Central memory CD4-positive, alpha-beta T cell (primary cell): ENCODE measurements at regions not wholly inside any gene's neighbourhood (a gene's known extent, or its start where the extent isn't known, plus 50 kb on each side); places are given as distances from the start of the nearest gene placed in this dataset.

ENCODE experiments used
- DNase-seq: peaks from one replicate; pipeline ENCODE4 v3.0.0; 2022

GRCh38 chr4:124514588-124514987, 197.9 kb downstream of the ANKRD50 start:
- no peak for DNase-seq

- DNase-seq = no peak
Observed at GRCh38 chr4:124515591-124515990, 196.9 kb downstream of the ANKRD50 start.

- DNase-seq = no peak
Observed at GRCh38 chr4:124519196-124519595, 193.3 kb downstream of the ANKRD50 start.

DNA sequence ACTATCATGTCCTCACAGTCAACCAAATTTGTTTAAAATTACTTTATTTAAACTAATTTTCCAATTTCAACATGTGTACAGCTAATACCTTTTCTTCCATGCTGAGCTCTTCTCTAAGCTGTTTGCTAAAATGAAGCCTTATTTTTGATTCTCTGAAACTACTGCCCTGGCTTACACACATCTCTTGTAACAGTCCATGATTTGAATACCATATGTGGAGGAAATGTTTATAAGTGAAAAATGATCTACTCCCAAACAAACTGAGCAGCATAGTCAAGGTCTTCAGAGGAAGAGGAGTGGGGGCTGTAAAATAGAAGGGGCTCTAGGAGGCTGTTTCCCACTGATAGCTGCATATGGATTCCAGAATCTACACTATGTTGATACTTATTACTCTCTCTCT, 188.7 kb downstream of the ANKRD50 start:
- no peak for DNase-seq

DNA sequence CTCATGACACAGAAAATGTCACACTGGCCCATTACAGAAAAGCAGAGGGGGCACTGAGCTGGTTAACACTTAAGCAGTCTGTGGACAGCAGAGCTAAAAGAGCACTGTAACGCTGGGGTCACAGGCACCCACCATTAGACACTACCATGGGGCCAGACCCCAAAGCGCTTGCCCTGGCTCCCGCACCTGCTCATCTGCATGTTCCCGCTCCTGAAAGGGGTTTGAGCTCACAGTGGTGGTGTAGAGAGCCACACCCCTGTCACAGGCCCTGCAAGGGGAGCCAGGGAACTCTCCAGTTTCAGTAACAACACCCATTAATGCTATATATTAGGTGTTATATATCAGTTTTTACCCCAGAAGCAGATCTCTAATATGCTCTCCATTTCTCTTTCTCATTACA, 187.0 kb downstream of the ANKRD50 start:
- DNase-seq = no peak

- no peak for DNase-seq
Observed at GRCh38 chr4:124526331-124526730, 186.2 kb downstream of the ANKRD50 start.

- no peak for DNase-seq
Observed at GRCh38 chr4:124526769-124527168, 185.8 kb downstream of the ANKRD50 start.

DNA sequence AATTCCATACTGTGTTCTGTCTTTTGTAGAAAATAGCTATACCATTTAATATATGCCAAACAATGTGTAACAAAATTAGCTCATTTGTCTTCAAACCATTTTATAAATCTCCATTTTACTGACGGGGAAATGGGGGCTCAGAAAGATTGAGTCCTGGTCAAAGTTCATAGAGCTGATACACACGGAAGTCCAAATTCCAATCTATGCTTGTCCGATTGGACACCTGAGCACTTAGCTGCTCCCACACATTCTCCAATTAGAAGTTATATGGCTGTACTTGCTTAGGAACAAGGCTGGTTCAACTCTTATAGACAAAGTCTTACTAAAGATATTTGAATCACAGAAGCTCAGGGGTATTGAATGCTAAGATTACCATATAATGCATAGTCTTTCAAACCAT, 185.2 kb downstream of the ANKRD50 start:
- no peak for DNase-seq

DNA sequence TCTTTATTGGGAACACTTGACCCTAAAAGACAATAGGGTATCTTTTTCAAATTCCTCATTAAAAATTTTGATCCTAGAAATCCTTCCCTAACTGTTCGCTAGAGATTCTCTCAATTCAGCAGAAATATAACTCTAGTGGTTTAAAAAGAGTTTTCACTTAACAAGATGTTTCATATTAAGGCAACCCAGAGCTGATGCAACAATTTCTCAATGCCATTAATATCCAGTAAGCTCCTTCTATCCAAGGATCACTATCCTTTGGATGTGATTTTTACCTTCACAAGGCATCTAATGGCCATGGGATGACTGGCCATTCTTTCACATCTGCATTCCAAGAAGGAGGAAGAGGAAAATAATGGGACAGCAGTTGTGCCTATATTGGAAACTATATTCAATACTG, 183.4 kb downstream of the ANKRD50 start:
- no peak for DNase-seq

- DNase-seq = no peak
Observed at GRCh38 chr4:124530464-124531077, 182.0 kb downstream of the ANKRD50 start.

DNA sequence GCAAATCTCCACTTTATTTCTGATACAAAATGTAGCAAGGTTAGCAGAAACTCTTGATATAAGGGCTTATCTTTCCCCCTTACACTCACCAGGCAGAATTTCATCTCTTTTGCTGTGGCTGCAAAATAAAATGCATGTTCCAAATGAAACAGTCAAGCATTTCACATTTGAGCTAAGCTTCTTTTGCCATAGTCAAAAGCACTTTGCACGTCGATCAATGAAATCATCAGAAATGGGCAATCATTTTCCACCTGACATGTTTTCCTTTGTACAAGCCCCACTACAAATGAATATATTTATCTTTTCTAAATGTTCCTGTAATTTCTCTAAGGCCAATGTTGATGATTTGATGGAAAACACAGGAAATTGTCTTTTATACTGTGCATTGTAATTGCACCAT, 178.4 kb downstream of the ANKRD50 start:
- no peak for DNase-seq

- DNase-seq = no peak
Observed at GRCh38 chr4:124535003-124535402, 177.5 kb downstream of the ANKRD50 start.

DNA sequence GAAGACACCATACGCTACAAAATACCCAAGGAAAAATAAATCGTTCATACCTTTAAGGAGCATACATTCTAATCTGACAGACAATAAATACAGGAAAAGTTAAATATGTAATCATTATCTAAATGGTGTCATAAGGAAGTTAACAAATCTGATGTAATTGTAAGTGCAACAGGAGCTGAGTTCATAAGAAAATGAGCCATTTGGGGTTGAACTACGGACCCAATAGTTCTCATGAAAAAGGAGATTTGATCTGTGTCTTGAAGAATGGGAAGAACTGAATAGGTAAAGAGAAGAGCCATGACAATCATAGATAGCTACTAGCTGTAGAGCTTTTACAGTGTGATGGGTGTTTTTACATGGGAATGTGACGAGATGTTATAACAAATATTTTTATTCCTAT, 175.6 kb downstream of the ANKRD50 start:
- DNase-seq = no peak

DNA sequence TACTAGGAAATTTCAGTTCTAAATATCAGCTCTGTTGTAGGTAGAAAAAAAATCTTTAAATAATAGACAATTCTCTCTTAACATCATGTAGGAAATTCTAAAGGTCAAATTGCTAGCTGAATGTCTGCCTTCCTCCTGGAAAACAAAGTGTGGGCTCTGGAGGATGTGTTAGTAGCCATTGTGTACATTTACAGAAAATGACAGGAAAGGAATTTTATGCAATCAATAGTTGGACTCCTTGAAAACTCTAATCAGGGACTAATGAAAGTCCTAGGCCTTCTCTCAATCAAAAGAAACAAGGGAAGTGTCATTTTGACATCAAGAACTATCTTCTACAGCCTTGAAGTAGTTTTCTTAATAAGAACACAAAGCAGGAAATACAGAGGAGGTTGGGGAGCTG, 174.6 kb downstream of the ANKRD50 start:
- no peak for DNase-seq

GRCh38 chr4:124540014-124540413, 172.5 kb downstream of the ANKRD50 start:
- DNase-seq = no peak

- no peak for DNase-seq
Observed at GRCh38 chr4:124541652-124542420, 170.7 kb downstream of the ANKRD50 start.

- DNase-seq = no peak
Observed at GRCh38 chr4:124555959-124556358, 156.6 kb downstream of the ANKRD50 start.

DNA sequence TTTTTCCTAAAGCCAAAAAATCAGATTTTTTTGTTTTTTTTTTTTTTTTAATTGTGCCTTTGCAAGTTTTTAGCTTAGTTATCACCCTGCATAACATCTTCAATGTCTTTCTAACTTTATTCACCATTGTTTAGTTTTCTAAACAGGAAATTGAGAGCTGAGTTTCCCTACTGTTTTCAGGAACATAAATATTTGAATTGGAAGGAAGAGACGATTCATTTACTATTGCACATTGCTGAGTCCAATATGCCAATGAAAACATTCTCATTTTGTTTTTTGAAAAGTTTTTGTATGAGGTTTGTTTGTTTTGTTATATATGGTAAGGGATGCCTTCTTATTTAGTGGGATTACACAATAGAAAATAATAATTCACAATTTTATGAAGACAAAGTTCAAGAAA, 148.4 kb downstream of the ANKRD50 start:
- no peak for DNase-seq

GRCh38 chr4:124565371-124565770, 147.2 kb downstream of the ANKRD50 start:
- no peak for DNase-seq

- DNase-seq = no peak
Observed at GRCh38 chr4:124566030-124566429, 146.5 kb downstream of the ANKRD50 start.

DNA sequence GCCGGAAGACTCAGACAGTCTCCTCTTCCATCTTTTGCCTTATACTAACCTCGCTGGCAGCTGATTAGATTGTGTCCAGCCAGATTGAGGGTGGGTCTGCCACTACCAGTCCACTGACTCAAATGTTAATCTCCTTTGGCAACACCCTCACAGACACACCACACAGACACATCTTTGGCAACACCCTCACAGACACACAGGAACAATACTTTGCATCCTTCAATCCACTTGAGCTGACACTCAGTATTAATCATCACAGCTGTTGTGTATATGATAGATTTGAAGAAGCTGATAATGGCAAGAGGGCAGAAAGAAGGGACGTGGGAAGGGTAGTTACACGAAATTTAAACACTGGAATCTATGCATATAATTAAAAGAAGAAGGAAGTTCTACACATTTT, 139.5 kb downstream of the ANKRD50 start:
- no peak for DNase-seq

- DNase-seq = no peak
Observed at GRCh38 chr4:124579896-124580295, 132.6 kb downstream of the ANKRD50 start.

- DNase-seq = no peak
Observed at GRCh38 chr4:124583797-124584196, 128.7 kb downstream of the ANKRD50 start.

DNA sequence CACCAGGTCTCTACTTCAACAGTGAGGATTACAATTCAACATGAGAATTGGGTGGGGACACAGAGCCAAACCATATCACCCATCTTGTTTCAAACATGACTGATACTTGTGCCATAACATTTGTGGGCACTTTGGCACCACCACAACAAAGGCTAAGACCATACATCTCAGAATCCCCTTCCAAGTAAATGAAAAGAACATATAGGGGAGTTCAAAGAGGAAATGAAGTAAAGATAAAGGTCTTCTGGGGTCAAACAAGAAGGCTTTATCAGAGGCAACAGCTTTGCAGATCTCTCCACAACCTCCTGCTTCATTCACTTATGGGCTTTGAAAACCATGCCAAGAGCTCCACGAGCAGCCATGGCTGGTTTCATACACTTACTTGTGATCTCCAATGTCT, 122.7 kb downstream of the ANKRD50 start:
- no peak for DNase-seq

- DNase-seq = no peak
Observed at GRCh38 chr4:124590480-124590879, 122.1 kb downstream of the ANKRD50 start.
